K562 (cell line): ENCODE measurements at regions not wholly inside any gene's neighbourhood (a gene's known extent, or its start where the extent isn't known, plus 50 kb on each side); places are given as distances from the start of the nearest gene placed in this dataset.
A peak's percentile ranks its signal among the peaks of the same experiment; 100 is the strongest.

ENCODE experiments used
- ATAC-seq: fragments of 200-7000 bp; cut with Tn5 transposase; 3 replicates; pipeline ENCODE4 v1.9.1; 2020; ENCODE audit warnings: moderate library complexity
- BruUV-seq: library from RNA; stranded (reverse); fragments of 400-500 nt; replicated peaks from 2 replicates; lab custom pipeline; 2021; lab: Mats Ljungman, UMichigan
- CTCF ChIA-PET: fragments of 300-600 bp; formaldehyde crosslinking; extraction: SDS; loops from one replicate; lab custom pipeline; 2021; ENCODE audit warnings: low intra/inter-chr PET ratio; lab: Yijun Ruan, JAX
- POLR2A ChIA-PET: fragments of 300-600, 350-650 bp; sonication (Branson Sonifier 250); formaldehyde crosslinking; extraction: SDS; loops from one replicate; lab custom pipeline; 2021; ENCODE audit warnings: antibody characterized with exemption, inconsistent platforms; lab: Yijun Ruan, JAX
- DNase-seq, 4 experiments: peaks; one replicate each; pipeline versions ENCODE4 v3.0.0 to v3.0.0-alpha.2; 2011 to 2018; ENCODE audit warnings: low spot score in 3 of 4, mixed read lengths in 3 of 4; ENCODE audit errors: extremely low read depth in 1 of 4
- FAIRE-seq: peaks from 2 replicates; lab custom pipeline; 2011; peaks lifted over from hg19 to GRCh38; lab: Jason Lieb, UNC
- H2AFZ ChIP-seq: 2 replicates; pipeline ENCODE4 v1.6.0; 2011; ENCODE audit warnings: low read depth, low read length, control low read depth, inconsistent platforms
- H3K27ac ChIP-seq: fragments of 200-600 bp; 3 replicates; pipeline ENCODE4 v1.8.0; 2011; ENCODE audit warnings: low read depth, mild to moderate bottlenecking, control low read depth, inconsistent platforms, low read length, moderate library complexity, mixed read lengths; ENCODE audit errors: extremely low read depth
- H3K27me3 ChIP-seq, 2 experiments: fragments of 300-600 bp in 1 of 2; 2 replicates in 1 of 2; 3 replicates in 1 of 2; pipeline versions ENCODE4 v1.6.0 to v1.8.0; 2011; ENCODE audit warnings: inconsistent platforms in 2 of 2, low read length in 2 of 2, mild to moderate bottlenecking in 1 of 2, mixed read lengths in 1 of 2, moderate library complexity in 1 of 2; ENCODE audit not compliant: control insufficient read depth in 2 of 2, insufficient read depth in 2 of 2
- H3K36me3 ChIP-seq: fragments of 300-600 bp; 3 replicates; pipeline ENCODE4 v1.8.0; 2011; ENCODE audit warnings: mild to moderate bottlenecking, low read length, inconsistent platforms; ENCODE audit not compliant: control insufficient read depth, insufficient read depth
- H3K4me1 ChIP-seq, 2 experiments: fragments of 200-600 bp in 1 of 2; replicated peaks in 1 of 2; 2 replicates in 1 of 2; 3 replicates in 1 of 2; pipeline versions ENCODE4 v1.5.1 to v1.8.0; 2011; ENCODE audit warnings: inconsistent platforms in 2 of 2, low read length in 2 of 2, mild to moderate bottlenecking in 1 of 2, mixed read lengths in 1 of 2, moderate library complexity in 1 of 2; ENCODE audit not compliant: control insufficient read depth in 2 of 2, insufficient read depth in 2 of 2
- H3K4me2 ChIP-seq: 2 replicates; pipeline ENCODE4 v1.6.1; 2011; ENCODE audit warnings: low read length, control low read depth, inconsistent platforms, mixed read lengths; ENCODE audit not compliant: insufficient read depth
- H3K4me3 ChIP-seq: fragments of 200-600 bp; sonication (generic), shearing (Covaris generic); 2 replicates; pipeline ENCODE4 v1.5.1; 2016; ENCODE audit warnings: control low read depth, inconsistent platforms
- H3K79me2 ChIP-seq: fragments of 200-600 bp; 3 replicates; pipeline ENCODE4 v1.8.0; 2011; ENCODE audit warnings: low read length, inconsistent platforms; ENCODE audit not compliant: control insufficient read depth, insufficient read depth
- H3K9ac ChIP-seq, 2 experiments: 2 replicates each; pipeline versions ENCODE4 v1.6.0 to v1.6.1; 2011; ENCODE audit warnings: low read depth in 2 of 2, low read length in 2 of 2, control low read depth in 1 of 2, inconsistent platforms in 1 of 2, mild to moderate bottlenecking in 1 of 2, mixed read lengths in 1 of 2; ENCODE audit not compliant: insufficient read depth in 1 of 2
- H3K9me1 ChIP-seq: one replicate; pipeline ENCODE4 v1.6.0; 2011; ENCODE audit warnings: inconsistent platforms, mild to moderate bottlenecking, low read length, moderate library complexity; ENCODE audit not compliant: control insufficient read depth, insufficient read depth
- H3K9me3 ChIP-seq: replicated peaks from 2 replicates; pipeline ENCODE4 v1.5.1; 2011; ENCODE audit warnings: low read depth, low read length, inconsistent platforms; ENCODE audit not compliant: control insufficient read depth, insufficient read depth
- H4K20me1 ChIP-seq: replicated peaks from 2 replicates; pipeline ENCODE4 v1.6.1; 2011; ENCODE audit warnings: low read length, inconsistent platforms, mixed read lengths; ENCODE audit not compliant: control insufficient read depth, insufficient read depth
- CEBPG ChIP-seq, 3 experiments: fragments of 200-800 bp in 1 of 3; sonication (Bioruptor generic) in 1 of 3; sonication (generic) in 1 of 3; formaldehyde crosslinking in 1 of 3; IDR thresholded peaks in 2 of 3; conservative IDR thresholded peaks in 1 of 3; 2 replicates each; pipeline versions ENCODE4 v1.6.1 to v1.8.0; 2016 to 2022; ENCODE audit warnings: missing compliant biosample characterization in 2 of 3, missing genetic modification characterization in 2 of 3, mild to moderate bottlenecking in 1 of 3, missing genetic modification reagents in 1 of 3
- CTBP1 ChIP-seq: fragments of 450-650 bp; IDR thresholded peaks from 2 replicates; pipeline ENCODE4 v1.6.1; 2016; ENCODE audit warnings: borderline replicate concordance
- GATAD2B ChIP-seq: fragments of 450-650 bp; IDR thresholded peaks from 2 replicates; pipeline ENCODE4 v1.6.1; 2017; ENCODE audit warnings: mild to moderate bottlenecking, borderline replicate concordance
- KDM1A ChIP-seq, 2 experiments: fragments of 450-650 bp; IDR thresholded peaks; 2 replicates each; pipeline ENCODE4 v1.6.1; 2016; ENCODE audit warnings: mild to moderate bottlenecking in 2 of 2
- NR2C1 ChIP-seq, 2 experiments: fragments of 450-650 bp; IDR thresholded peaks; 2 replicates each; pipeline ENCODE4 v1.6.1; 2017; ENCODE audit warnings: mild to moderate bottlenecking in 2 of 2, antibody characterized with exemption in 1 of 2, inconsistent platforms in 1 of 2, missing compliant biosample characterization in 1 of 2, missing genetic modification characterization in 1 of 2
- RBM22 ChIP-seq: fragments of 200-400 bp; formaldehyde crosslinking; IDR thresholded peaks from 2 replicates; pipeline ENCODE4 v1.6.1; 2018; ENCODE audit warnings: low read length, low read depth; ENCODE audit not compliant: poor library complexity, severe bottlenecking
- RNF2 ChIP-seq: sonication (generic); IDR thresholded peaks from 2 replicates; pipeline ENCODE4 v1.6.1; 2016
- SMARCB1 ChIP-seq: IDR thresholded peaks from 2 replicates; pipeline ENCODE4 v1.6.1; 2011; ENCODE audit warnings: improper control_type of control experiment, low read depth; ENCODE audit not compliant: insufficient read length
- ZFP1 ChIP-seq: fragments of 450-650 bp; formaldehyde crosslinking; IDR thresholded peaks from 2 replicates; pipeline ENCODE4 v1.4.0; 2020; ENCODE audit warnings: mild to moderate bottlenecking, mixed read lengths
- ZNF282 ChIP-seq: sonication (generic); formaldehyde crosslinking; IDR thresholded peaks from 2 replicates; pipeline ENCODE4 v1.8.1; 2023; ENCODE audit warnings: missing genetic modification reagents
- ZNF324 ChIP-seq: fragments of 250-450 bp; sonication (Bioruptor Pico); IDR thresholded peaks from 2 replicates; pipeline ENCODE4 v1.4.0; 2020; ENCODE audit warnings: mild to moderate bottlenecking
- ZNF408 ChIP-seq: fragments of 250-450 bp; sonication (Bioruptor Pico); IDR thresholded peaks from 2 replicates; pipeline ENCODE4 v1.4.0; 2020; ENCODE audit warnings: low read depth, mild to moderate bottlenecking, moderate library complexity
- WGBS: fragments of 100-300 bp; shearing (Covaris generic); methylation state at CpG from one replicate; pipeline ENCODE4 v1.1.6; 2016; ENCODE audit warnings: low coverage, mixed read lengths; ENCODE audit not compliant: insufficient coverage; ENCODE audit errors: missing lambda C conversion rate; 5-methylcytosine and 5-hydroxymethylcytosine counted together
- in situ Hi-C: fragments of 300-500 bp; cut with MboI; formaldehyde crosslinking; loops from 4 replicates; pipeline ENCODE4 v1.15.0; 2018; ENCODE audit warnings: inconsistent platforms, mixed read lengths
- intact Hi-C: fragments of 100-400 bp; cut with micrococcal nuclease; formaldehyde crosslinking; loops from 2 replicates; pipeline ENCODE4 v1.14.2; 2022
- TF ChIP-seq, protein P1 (sequence below): fragments of 250-450 bp; sonication (Bioruptor Pico); IDR thresholded peaks from 2 replicates; pipeline ENCODE4 v1.4.0; 2020; ENCODE audit warnings: mild to moderate bottlenecking, moderate library complexity

DNA sequence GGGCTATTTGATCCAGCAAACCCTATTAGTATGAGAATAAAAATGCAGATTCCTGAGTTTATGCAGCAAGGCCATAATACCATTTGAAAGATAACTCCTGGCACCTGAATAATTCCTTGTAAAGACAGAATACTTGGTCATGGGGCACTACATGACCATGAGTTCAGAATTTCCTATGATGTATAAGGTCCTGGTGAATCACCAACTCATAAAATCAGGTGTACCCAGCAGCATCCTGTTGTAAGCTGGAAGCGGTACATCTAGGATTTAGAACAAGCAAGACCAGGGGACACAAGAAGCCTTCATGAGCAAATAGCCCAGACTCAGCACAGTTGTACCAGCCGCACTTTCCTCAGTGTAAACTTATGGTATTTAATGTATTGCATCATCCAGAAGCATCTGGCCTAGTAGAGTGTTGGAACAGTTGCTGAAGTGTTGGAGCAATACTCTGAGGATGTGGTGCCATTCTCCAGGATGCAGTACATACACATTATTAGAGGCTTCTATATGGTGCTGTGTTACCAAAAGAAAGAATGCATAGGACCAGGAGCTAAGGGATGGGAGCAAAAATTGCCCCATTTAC lies 233.4 kb downstream of the SQOR start:
- ATAC-seq (no peak), FAIRE-seq (no peak), DNase-seq (no peak)
- Histone ChIP-seq H3K9me1 (no peaks in the 10 kb centered on the region), H3K79me2 (no peaks in the 10 kb centered on the region), H4K20me1 (no peaks in the 10 kb centered on the region), H3K9me3 (no peaks in the 10 kb centered on the region), H3K27me3 (no peaks in the 10 kb centered on the region), H3K36me3 (no peaks in the 10 kb centered on the region), H3K4me3 (no peak overlapping the region), H3K4me2 (no peak overlapping the region), H3K27ac (no peak overlapping the region), H3K9ac (no peak overlapping the region), H3K4me1 (no peaks in the 10 kb centered on the region), H2AFZ (no peak overlapping the region)
- no TSS peak for BruUV-seq
- in situ Hi-C loops (no loop called here), intact Hi-C loops (no loop called here)
- ChIA-PET POLR2A (no interaction called here), CTCF (no interaction called here)
- WGBS, result 0% methylated on average over 2 of the region's 2 CpGs
- no peak for TF ChIP-seq CEBPG (CRISPR knock-in tag; IDR thresholded peaks at IDR 0.05)
- 0 out of 4 replicates have a peak, but pooled peaks of 1 of the 2 experiments have one; percentile 28 for TF ChIP-seq CEBPG (tag; conservative IDR thresholded peaks at IDR 0.05 in 1 of 2, IDR thresholded peaks at IDR 0.05 in 1 of 2)
- no peak for TF ChIP-seq CTBP1

DNA sequence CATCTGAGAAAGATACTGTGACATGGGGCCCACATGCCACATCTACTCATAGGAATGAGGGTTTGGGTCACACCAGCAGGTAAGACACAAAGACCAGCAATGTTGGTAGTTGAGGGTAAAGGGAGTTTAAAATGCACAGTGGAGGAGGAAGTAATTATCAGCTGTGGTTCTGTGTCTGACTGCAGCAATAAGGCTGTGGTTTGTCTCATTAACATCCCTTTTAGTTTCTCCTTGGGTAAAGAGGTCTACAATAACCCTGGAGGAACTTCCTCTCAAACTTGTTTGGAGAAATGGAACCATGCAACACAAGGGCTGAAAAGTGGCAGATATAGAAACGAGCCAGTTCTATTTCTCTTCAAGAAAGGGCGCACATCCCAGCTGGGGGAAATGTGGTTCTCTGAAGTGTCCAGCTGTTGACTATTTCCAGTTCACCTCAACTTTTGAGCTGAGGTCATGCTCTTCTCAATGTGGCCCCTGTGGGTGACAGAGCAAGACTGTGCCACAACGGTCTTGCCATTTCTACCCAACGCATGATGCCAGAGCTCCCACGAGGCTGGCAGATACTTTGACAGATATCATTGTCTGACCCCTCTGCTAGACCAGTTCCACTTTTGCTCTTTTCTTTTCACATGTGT lies 234.3 kb downstream of the SQOR start:
- no peak overlapping the region for H3K27ac ChIP-seq
- CTCF ChIA-PET, result no interaction called here
- ATAC-seq (no peak), DNase-seq (no peak), FAIRE-seq (no peak)
- no peaks in the 10 kb centered on the region for H3K9me3 ChIP-seq
- no peak overlapping the region for H3K4me3 ChIP-seq
- no peak overlapping the region for H2AFZ ChIP-seq
- WGBS, result 0% methylated on average over 5 of the region's 5 CpGs
- H3K36me3 ChIP-seq, result no peaks in the 10 kb centered on the region
- no peaks in the 10 kb centered on the region for H3K4me1 ChIP-seq
- H3K4me2 ChIP-seq, result no peak overlapping the region
- H3K9me1 ChIP-seq, result no peaks in the 10 kb centered on the region
- H3K27me3 ChIP-seq, result no peaks in the 10 kb centered on the region
- no peaks in the 10 kb centered on the region for H4K20me1 ChIP-seq
- no peaks in the 10 kb centered on the region for H3K79me2 ChIP-seq
- in situ Hi-C loops, result no loop called here
- H3K9ac ChIP-seq, result no peak overlapping the region
- intact Hi-C loops, result no loop called here
- POLR2A ChIA-PET, result no interaction called here
- no TSS peak for BruUV-seq
- TF ChIP-seq GATAD2B (no peak), KDM1A (IDR thresholded peaks at IDR 0.05) (no peak), NR2C1 (IDR thresholded peaks at IDR 0.05) (no peak), NR2C1 (tag; IDR thresholded peaks at IDR 0.05) (no peak), ZNF324 (CRISPR knock-in tag) (no peak), CTBP1 (no peak), SMARCB1 (no peak), ZNF282 (no peak), RBM22 (no peak), ZFP1 (CRISPR knock-in tag) (no peak), RNF2 (no peak), ZNF408 (CRISPR knock-in tag) (no peak)
- TF ChIP-seq, protein P1, sequence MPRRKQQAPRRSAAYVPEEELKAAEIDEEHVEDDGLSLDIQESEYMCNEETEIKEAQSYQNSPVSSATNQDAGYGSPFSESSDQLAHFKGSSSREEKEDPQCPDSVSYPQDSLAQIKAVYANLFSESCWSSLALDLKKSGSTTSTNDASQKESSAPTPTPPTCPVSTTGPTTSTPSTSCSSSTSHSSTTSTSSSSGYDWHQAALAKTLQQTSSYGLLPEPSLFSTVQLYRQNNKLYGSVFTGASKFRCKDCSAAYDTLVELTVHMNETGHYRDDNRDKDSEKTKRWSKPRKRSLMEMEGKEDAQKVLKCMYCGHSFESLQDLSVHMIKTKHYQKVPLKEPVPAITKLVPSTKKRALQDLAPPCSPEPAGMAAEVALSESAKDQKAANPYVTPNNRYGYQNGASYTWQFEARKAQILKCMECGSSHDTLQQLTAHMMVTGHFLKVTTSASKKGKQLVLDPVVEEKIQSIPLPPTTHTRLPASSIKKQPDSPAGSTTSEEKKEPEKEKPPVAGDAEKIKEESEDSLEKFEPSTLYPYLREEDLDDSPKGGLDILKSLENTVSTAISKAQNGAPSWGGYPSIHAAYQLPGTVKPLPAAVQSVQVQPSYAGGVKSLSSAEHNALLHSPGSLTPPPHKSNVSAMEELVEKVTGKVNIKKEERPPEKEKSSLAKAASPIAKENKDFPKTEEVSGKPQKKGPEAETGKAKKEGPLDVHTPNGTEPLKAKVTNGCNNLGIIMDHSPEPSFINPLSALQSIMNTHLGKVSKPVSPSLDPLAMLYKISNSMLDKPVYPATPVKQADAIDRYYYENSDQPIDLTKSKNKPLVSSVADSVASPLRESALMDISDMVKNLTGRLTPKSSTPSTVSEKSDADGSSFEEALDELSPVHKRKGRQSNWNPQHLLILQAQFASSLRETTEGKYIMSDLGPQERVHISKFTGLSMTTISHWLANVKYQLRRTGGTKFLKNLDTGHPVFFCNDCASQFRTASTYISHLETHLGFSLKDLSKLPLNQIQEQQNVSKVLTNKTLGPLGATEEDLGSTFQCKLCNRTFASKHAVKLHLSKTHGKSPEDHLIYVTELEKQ (CRISPR knock-in tag), result no peak
